Mesodermal cell (in vitro differentiated cells): ENCODE measurements at regions not wholly inside any gene's neighbourhood (a gene's known extent, or its start where the extent isn't known, plus 50 kb on each side); places are given as distances from the start of the nearest gene placed in this dataset.

Source experiments
- H3K27ac ChIP-seq: 2 replicates; pipeline ENCODE4 v1.7.0; 2013; ENCODE audit warnings: mild to moderate bottlenecking, low read depth, low read length, moderate library complexity; ENCODE audit not compliant: severe bottlenecking
- H3K36me3 ChIP-seq: 2 replicates; pipeline ENCODE4 v1.7.1; 2013; ENCODE audit warnings: mild to moderate bottlenecking, low read length, moderate library complexity; ENCODE audit not compliant: control insufficient read depth, insufficient read depth
- H3K4me1 ChIP-seq: one replicate; pipeline ENCODE4 v1.7.1; 2013; ENCODE audit warnings: mild to moderate bottlenecking, low read length; ENCODE audit not compliant: insufficient read depth, control insufficient read depth, poor library complexity, severe bottlenecking
- H3K4me3 ChIP-seq: 2 replicates; pipeline ENCODE4 v1.7.0; 2013; ENCODE audit warnings: low read length, control low read depth, mild to moderate bottlenecking; ENCODE audit not compliant: insufficient read depth, poor library complexity, severe bottlenecking; ENCODE audit errors: extremely low read depth
- H3K9me3 ChIP-seq: 2 replicates; pipeline ENCODE4 v1.7.1; 2013; ENCODE audit warnings: mild to moderate bottlenecking, low read length, moderate library complexity; ENCODE audit not compliant: control insufficient read depth
- WGBS, 2 experiments: methylation state at CpG; one replicate each; pipeline ENCODE4 v1.1.5; 2013; ENCODE audit warnings: missing lambda C conversion rate in 2 of 2; ENCODE audit not compliant: insufficient coverage in 2 of 2; 5-methylcytosine and 5-hydroxymethylcytosine counted together

DNA sequence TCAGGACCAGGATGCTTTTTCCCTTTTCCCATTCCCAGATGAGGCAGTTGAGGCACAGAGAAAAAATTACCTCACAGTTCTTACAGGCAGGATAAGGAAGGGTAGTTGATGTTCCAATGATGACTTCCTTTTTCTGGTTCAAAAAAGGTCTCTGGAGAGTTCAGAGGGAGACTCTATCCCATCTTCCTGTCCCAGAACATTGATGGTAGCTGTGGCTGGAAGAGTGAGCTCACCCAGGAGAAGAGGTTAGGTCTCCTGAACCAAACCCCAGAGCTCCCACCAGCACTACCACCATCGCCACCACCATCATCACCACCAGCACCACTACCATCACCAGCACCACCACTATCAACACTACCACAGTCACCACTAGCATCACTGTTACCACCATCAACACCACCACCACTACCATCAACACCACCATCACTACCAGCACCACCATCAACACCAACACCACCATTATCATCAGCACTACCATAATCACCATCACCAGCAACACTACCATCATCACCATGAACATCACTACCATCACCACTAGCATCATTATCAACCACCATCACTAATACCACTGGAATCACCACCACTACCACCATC, 105.5 kb upstream of the RUNX3 start:
- Histone ChIP-seq H3K9me3 (no peaks in the 10 kb centered on the region), H3K27ac (no peak overlapping the region), H3K4me3 (no peak overlapping the region), H3K36me3 (no peaks in the 10 kb centered on the region), H3K4me1 (peaks cover 6% of the 10 kb centered on the region)
- WGBS, 2 experiments = 100% methylated on average over 1 of the region's 1 CpG

DNA sequence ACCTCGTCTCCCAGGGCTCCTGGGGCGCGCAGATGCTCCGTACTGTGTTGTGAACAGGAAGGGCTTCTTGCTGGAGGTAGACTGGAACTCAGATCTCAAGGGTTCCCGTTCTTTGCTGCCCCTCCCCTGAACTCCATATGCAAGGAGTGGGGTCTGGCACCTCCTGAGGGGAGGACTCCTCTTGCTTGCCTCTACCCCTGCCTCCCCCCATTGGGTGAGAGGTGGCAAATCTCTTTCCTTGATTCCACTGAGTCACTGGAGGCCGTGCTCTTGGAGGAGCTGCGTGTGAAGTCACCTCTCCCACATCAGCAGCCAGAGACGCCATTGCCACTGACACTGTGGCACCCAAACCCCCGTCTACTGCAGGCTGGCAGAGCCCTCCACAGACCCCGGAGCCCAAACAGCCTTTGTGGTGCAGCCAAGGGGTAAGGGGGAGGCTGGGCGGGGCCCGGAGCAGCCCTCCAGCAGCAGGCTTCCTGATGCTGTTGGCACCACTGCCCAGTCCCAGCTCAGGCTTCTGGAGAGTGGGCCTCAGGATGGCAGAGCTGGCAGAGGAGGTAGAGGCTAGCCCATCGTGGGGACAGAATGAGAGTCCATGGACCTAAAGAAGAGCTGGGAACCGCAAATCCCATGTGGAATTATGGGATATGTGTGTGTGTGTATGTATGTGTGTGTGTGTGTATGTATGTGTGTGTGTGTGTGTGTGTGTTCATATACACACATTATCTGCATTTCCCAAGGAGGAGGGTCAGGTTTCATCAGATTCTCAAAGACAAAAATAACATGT, 104.9 kb upstream of the RUNX3 start:
- no peak overlapping the region for H3K27ac ChIP-seq
- peaks cover 6% of the 10 kb centered on the region for H3K4me1 ChIP-seq
- no peaks in the 10 kb centered on the region for H3K36me3 ChIP-seq
- no peaks in the 10 kb centered on the region for H3K9me3 ChIP-seq
- H3K4me3 ChIP-seq = no peak overlapping the region
- WGBS, 2 experiments = 90 to 93% methylated on average over 12 to 14 of the region's 14 CpGs

DNA sequence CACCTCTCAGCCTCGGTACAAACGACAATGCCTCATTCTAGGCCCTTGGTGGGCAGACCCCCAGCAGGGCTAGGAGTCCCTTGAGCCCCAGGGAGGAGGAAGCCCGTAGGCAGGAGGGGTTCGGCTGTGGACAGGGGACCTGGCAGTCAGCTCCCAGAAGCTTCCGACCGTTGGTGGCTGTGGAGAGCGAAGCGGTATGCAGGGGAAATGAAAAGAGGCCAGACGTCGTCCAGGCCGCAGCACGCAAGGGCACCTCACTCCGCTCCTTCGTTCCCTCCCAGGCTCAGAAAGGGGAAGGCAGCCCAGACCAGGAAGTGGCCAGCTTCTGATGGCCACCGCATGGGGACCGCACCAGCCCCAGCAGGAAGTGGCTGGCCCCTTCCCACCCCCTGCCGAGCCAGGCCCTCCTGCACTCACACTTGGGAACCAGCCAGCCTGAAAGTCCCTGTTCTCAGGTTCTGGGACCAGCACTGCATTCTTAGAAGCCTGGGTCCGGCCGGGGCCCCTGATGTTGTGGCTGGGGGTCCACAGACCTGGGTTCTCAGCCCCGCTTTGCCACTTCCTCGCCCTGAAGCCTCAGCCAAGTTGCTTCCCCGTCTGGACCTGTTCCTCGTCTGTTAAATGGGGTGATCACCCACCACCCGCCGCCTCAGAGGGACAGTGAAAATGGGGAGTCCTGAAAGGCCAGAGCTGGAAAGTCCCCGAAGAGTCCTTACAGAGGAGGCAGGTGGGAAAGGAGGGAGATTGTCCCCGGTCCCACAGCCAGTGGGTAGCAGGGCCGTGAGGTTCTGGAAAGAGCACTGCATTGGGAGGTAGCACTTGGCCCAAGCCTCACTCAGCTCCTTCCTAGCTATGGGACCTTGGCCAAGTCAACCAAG, 104.0 kb upstream of the RUNX3 start:
- Histone ChIP-seq H3K9me3 (no peaks in the 10 kb centered on the region), H3K36me3 (no peaks in the 10 kb centered on the region), H3K4me1 (peaks cover 6% of the 10 kb centered on the region), H3K4me3 (no peak overlapping the region), H3K27ac (no peak overlapping the region)
- WGBS, 2 experiments = 85 to 89% methylated on average over 25 to 26 of the region's 28 CpGs

DNA sequence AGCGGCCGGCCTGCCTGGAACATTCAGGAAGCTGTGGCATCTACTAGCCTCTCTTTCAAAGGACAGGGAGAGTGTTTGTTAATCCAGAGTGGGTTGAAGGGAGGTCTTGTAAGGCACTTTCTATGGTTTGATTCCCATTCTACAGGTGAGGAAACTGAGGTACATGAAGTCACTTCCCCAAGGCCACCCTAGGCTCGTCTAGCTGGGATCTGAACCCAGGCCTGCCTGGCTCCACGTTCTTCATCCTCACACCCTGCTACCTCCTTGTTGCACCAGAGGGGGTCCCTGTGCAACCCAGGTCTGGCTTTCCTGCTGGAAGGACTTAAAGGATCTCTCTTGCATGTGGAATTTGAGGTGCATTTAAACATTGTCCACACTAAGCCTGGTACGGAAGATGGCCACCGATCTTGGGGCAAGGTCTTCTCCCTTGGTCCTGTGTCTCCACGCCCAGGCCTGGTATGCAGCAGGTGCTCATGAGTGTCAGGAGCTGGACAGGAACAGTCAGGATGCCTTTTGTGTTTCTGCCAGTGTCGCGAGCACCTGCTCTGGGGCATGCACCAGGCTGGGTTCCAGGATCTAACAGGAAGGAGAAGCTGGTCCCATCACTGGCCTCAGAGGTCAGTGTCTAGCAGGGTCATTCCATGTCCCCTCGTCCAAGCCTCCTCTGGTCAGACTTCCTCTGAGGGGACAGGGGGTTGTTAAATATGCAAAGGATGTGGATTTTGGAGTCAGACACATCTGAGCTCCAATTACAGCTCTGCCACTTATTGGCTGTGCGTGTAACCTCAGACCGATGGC, 103.2 kb upstream of the RUNX3 start:
- 89 to 92% methylated on average over 10 to 12 of the region's 12 CpGs for WGBS, 2 experiments
- Histone ChIP-seq H3K36me3 (no peaks in the 10 kb centered on the region), H3K4me1 (peaks cover 6% of the 10 kb centered on the region), H3K9me3 (no peaks in the 10 kb centered on the region), H3K4me3 (no peak overlapping the region), H3K27ac (no peak overlapping the region)

DNA sequence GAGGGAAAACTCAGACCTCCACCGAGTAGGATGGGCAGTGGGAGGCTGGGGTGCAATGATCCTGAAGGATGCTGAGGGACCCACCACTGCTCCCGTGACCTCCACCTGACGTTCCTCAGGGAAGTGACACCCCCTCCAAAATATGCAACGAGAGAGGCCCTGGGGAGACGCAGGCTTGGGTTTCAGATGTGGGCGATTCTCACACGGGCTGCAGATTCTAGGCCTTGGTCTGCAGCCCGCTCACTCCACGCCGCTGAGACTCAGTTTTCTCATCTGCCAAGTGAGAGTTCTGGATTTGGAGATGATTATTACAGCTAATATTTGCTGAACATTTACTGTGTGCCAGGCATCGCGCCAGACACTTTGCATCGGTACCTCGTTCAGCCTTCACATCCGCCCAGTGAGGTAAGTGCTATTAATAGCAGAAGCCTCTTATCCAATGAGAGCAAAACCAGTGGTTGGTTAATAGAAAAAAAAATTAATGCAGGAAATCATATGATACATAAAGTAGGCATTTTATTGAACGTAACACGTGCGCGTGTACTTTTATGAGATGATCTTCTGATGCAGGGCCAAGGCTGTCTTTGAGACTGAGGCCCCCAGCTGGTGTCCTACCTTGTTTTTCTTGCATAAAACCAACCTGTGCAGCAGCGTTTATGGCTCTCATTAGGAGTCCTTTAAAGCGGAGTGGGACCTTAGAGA, 102.0 kb upstream of the RUNX3 start:
- peaks cover 6% of the 10 kb centered on the region for H3K4me1 ChIP-seq
- H3K27ac ChIP-seq = no peak overlapping the region
- 86 to 90% methylated on average over 18 to 20 of the region's 21 CpGs for WGBS, 2 experiments
- H3K9me3 ChIP-seq = no peaks in the 10 kb centered on the region
- no peak overlapping the region for H3K4me3 ChIP-seq
- H3K36me3 ChIP-seq = no peaks in the 10 kb centered on the region

- Histone ChIP-seq H3K36me3 (no peaks in the 10 kb centered on the region), H3K4me1 (peaks cover 6% of the 10 kb centered on the region)
- 88 to 89% methylated on average over 8 of the region's 8 CpGs for WGBS, 2 experiments
These were observed 101.5 kb upstream of the RUNX3 start for GRCh38 chr1:25031601-25031965.

DNA sequence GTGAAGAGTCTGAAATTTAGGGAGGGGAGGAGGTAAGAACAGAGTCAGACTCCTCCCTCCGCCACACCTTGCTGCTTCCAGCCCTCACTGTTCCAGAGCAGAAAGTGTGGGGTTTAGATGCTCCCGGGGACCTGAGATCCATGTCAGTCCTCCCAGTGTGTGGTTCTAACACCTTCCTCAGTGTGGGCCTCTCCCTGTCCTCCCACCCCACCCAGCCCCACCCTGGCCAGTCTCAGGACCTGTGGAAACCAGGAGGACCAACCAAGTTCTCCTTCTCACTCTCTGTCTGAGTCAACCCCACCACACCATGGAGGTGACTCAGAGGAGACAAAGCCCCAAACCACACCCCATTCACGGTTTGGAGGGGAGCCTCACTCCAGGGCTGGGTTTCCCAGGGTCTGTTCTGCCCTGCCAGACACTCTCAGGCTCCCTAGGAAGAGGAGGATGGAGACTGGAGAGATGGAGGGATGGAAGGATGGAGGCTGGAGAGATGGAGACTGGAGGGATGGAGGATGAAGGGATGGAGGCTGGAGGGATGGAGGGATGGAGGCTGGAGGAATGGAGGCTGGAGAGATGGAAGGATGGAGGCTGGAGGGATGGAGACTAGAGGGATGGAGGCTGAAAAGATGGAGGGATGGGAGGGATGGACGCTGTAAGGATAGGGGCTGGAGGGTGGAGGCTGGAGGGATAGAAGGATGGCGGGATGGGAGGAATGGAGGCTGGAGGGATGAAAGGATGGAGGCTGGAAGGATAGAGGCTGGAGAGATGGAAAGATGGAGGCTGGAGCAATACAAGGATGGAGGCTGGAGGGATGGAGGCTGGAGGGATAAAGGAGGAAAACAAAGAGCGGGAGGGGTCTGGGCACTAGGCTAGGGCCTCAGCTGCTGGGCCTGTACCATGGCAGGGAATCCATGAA, 100.9 kb upstream of the RUNX3 start:
- Histone ChIP-seq H3K4me3 (no peak overlapping the region), H3K36me3 (no peaks in the 10 kb centered on the region), H3K4me1 (peaks cover 6% of the 10 kb centered on the region), H3K27ac (no peak overlapping the region), H3K9me3 (no peaks in the 10 kb centered on the region)
- WGBS, 2 experiments = 82 to 89% methylated on average over 2 to 4 of the region's 6 CpGs

More at GRCh38 chr1:25031601-25031965, 101.5 kb upstream of the RUNX3 start:
- Histone ChIP-seq H3K27ac (no peak overlapping the region), H3K9me3 (no peaks in the 10 kb centered on the region), H3K4me3 (no peak overlapping the region)

DNA sequence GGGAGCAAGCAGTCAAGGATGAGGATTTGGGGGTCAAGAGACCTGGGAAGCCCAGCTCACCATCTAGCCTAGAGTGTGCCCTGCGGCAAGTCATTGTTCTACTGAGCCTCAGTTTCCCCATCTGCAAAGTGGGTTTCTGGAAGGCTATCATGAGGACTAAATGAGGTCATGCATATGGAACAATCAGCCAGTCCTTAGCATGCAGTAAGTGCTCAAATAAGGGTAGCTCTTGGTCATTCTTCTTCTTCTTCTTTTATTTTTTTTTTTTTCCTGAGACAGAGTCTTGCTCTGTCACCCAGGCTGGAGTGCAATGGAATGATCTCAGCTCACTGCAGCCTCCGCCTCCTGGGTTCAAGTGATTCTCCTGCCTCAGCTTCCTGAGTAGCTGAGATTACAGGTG, 99.9 kb upstream of the RUNX3 start:
- no peaks in the 10 kb centered on the region for H3K9me3 ChIP-seq
- no peak overlapping the region for H3K4me3 ChIP-seq
- no peaks in the 10 kb centered on the region for H3K36me3 ChIP-seq
- no peak overlapping the region for H3K27ac ChIP-seq
- peaks cover 6% of the 10 kb centered on the region for H3K4me1 ChIP-seq
- WGBS, 2 experiments = 96 to 100% methylated on average over 2 of the region's 2 CpGs

GRCh38 chr1:25028907-25029599, 99.0 kb upstream of the RUNX3 start:
- 74 to 88% methylated on average over 15 to 17 of the region's 23 CpGs for WGBS, 2 experiments
- Histone ChIP-seq H3K4me1 (peaks cover 2% of the 10 kb centered on the region), H3K27ac (no peak overlapping the region), H3K9me3 (no peaks in the 10 kb centered on the region), H3K4me3 (no peak overlapping the region), H3K36me3 (no peaks in the 10 kb centered on the region)
